GM21737 (cell line): ENCODE measurements at regions not wholly inside any gene's neighbourhood (a gene's known extent, or its start where the extent isn't known, plus 50 kb on each side); places are given as distances from the start of the nearest gene placed in this dataset.

Experiments used
- ATAC-seq: cut with Tn5 transposase; IDR thresholded peaks from one replicate; pipeline ENCODE4 v1.9.1; 2021; ENCODE audit warnings: mild to moderate bottlenecking, moderate library complexity; ENCODE audit not compliant: unreplicated experiment

- ATAC-seq = no peak
These were observed 980.5 kb downstream of the FLRT2 start for GRCh38 chr14:86510491-86510890.

- no peak for ATAC-seq
These were observed 975.9 kb downstream of the FLRT2 start for GRCh38 chr14:86505808-86506207.

GRCh38 chr14:86501611-86502010 is 971.7 kb downstream of the FLRT2 start:
- ATAC-seq = no peak

GRCh38 chr14:86491743-86492142 is 961.8 kb downstream of the FLRT2 start:
- no peak for ATAC-seq

- no peak for ATAC-seq
These were observed 951.2 kb downstream of the FLRT2 start for GRCh38 chr14:86481104-86481503.

GRCh38 chr14:86464341-86464740 is 934.4 kb downstream of the FLRT2 start:
- ATAC-seq = no peak

- ATAC-seq = no peak
These were observed 932.3 kb downstream of the FLRT2 start for GRCh38 chr14:86462193-86462753.

- ATAC-seq = no peak
These were observed 927.7 kb downstream of the FLRT2 start for GRCh38 chr14:86457481-86458135.

- ATAC-seq = no peak
These were observed 920.1 kb downstream of the FLRT2 start for GRCh38 chr14:86450085-86450484.

- ATAC-seq = no peak
These were observed 912.2 kb downstream of the FLRT2 start for GRCh38 chr14:86442135-86442534.

- no peak for ATAC-seq
These were observed 900.9 kb downstream of the FLRT2 start for GRCh38 chr14:86430853-86431252.

GRCh38 chr14:86423214-86423613 is 893.3 kb downstream of the FLRT2 start:
- no peak for ATAC-seq

- ATAC-seq = no peak
These were observed 890.2 kb downstream of the FLRT2 start for GRCh38 chr14:86420131-86420530.

- ATAC-seq = no peak
These were observed 884.2 kb downstream of the FLRT2 start for GRCh38 chr14:86414146-86414545.

GRCh38 chr14:86404989-86405649 is 875.2 kb downstream of the FLRT2 start:
- no peak for ATAC-seq

GRCh38 chr14:86404425-86404824 is 874.5 kb downstream of the FLRT2 start:
- ATAC-seq = no peak

GRCh38 chr14:86402545-86402944 is 872.6 kb downstream of the FLRT2 start:
- no peak for ATAC-seq

- ATAC-seq = no peak
These were observed 861.1 kb downstream of the FLRT2 start for GRCh38 chr14:86391085-86391484.

- ATAC-seq = no peak
These were observed 858.3 kb downstream of the FLRT2 start for GRCh38 chr14:86388216-86388615.

- no peak for ATAC-seq
These were observed 843.9 kb downstream of the FLRT2 start for GRCh38 chr14:86373886-86374285.

GRCh38 chr14:86372402-86372801 is 842.5 kb downstream of the FLRT2 start:
- no peak for ATAC-seq

- no peak for ATAC-seq
These were observed 834.7 kb downstream of the FLRT2 start for GRCh38 chr14:86364634-86365033.
